ENCODE measurements at regions not wholly inside any gene's neighbourhood (a gene's known extent, or its start where the extent isn't known, plus 50 kb on each side); places are given as distances from the start of the nearest gene placed in this dataset.

DNA sequence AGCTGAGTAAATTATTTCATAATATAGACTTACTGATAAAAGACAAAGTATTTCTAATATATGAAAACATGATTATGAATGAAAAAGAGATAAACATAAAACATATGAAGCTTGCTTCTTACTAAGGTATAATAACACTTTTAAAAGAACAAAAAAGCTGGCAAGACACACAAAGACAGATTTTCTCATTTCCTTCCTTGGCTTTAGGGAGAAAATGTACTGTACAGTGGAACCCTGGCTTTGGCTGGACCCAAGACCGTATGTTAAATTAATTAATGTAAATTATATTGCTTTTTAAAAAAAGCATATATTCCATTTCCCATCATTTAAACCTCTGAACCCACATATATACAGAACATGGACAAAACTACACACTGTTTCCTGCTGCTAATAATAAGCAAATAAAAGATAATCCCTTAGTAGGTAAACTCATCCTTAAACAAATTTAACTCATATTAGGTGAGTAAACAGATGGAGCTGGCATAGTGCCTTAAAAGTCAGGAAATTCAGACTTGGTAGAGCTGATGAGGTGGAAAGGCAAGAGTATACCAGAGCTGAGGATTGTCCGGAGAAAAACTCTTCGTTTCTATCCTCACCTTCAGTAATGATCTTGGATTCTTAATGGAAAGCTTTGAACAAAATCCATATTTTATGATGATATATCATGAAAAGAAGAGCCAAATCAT is 1016.4 kb upstream of the KCND2 start:
- TF ChIP-seq FOXP2 (optimal IDR thresholded peaks at IDR 0.05; ENCODE audit: control extremely low read depth, extremely low read length, insufficient read depth) (no peak), POLR2AphosphoS5 (IDR thresholded peaks at IDR 0.05; ENCODE audit: borderline replicate concordance, low read depth, low read length) (no peak), EZH2 (IDR thresholded peaks at IDR 0.05) (no peak)
